Coronary artery (tissue), 2 donors: ENCODE measurements at regions not wholly inside any gene's neighbourhood (a gene's known extent, or its start where the extent isn't known, plus 50 kb on each side); places are given as distances from the start of the nearest gene placed in this dataset.
"Not testable (repeated sequence)": the region's sequence is repeated elsewhere in the genome, so short reads cannot be mapped to it uniquely, and the experiment has no call there.

ENCODE experiments used
- DNase-seq: peaks from one replicate; pipeline ENCODE4 v3.0.0-alpha.2; 2017; ENCODE audit warnings: low spot score
- H3K27ac ChIP-seq, 2 donors: fragments of 200-600 bp; sonication (generic); one replicate each; pipeline ENCODE4 v1.5.1; 2016 to 2019
- H3K4me3 ChIP-seq: fragments of 200-600 bp; sonication (generic); 2 replicates; pipeline ENCODE4 v1.5.1; 2016; ENCODE audit warnings: mild to moderate bottlenecking, moderate library complexity
- CTCF ChIP-seq: fragments of 200-600 bp; sonication (generic); IDR thresholded peaks from one replicate; pipeline ENCODE4 v1.5.1; 2019; ENCODE audit warnings: antibody characterized with exemption

DNA sequence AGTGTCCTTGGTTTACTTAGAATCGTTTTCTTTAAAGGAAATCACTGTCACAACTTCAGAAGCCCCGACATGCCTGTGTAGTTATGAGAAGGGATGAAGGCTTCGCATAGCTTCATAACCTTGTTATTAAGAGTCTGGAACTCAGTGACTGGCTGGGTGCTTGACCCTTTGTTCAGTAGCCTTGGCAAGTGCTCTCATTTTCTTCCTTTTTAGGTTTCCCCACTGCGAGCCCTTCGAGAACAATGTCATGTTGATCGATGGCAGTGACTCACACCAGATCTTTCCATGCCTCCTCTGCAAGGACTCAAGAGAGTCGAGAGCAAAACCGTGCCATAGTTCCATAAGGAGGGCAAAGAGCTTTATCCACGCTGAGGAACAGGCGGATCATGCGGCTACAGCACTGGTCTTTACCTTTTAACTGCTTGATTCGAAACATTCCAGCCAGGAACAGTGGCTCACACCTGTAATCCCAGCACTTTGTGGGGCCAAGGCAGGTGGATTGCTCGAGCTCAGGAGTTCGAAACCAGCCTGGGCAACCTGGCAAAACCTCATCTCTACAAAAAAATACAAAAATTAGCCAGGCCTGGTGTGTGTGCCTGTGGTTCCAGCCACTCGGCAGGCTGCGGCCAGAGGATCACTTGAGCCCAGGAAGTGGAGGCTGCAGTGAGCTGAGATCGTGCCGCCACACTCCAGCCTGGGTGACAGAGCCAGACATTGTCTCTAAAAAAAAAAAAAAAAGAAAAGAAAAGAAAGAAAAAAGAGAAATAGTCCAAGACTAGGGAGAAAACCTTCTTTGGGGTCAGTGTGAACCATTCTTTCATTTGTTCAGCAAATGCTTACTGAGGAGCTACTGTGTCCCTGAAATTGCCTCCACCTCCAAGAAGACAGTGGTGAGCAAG is 95.4 kb upstream of the ERRFI1 start:
- peak; percentile 89 for DNase-seq
- H3K27ac ChIP-seq = peak overlapping the region; percentile 88 to 93
- peak overlapping the region; percentile 28 for H3K4me3 ChIP-seq
- no peak for TF ChIP-seq CTCF

DNA sequence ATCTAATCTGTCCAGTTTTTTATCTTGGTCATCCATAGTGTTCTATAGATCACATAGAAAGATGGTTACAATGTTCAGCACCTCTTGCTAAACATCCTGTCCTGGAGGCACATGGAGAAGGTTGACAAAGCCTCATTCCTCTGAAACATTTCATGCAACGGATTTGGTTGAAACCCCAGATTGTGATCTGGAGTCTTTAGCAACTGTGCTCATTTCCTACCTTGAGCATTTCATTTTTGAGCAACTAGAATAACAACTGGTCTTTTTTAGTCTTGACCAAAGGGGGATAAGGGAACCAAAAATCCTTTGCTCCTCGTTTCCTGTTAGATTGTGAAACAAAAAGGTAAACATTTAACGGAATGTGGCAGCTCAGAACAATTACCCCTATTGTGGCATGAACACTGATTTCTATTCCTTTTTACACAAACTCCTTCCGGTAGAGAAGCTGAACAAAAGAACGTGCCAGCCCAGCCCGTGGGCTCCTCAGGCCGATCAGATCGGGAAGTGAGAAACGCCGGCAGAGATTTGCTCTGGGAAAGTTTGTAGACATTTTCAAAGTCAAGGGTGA is 94.7 kb upstream of the ERRFI1 start:
- H3K27ac ChIP-seq = peak overlapping the region; percentile 88 to 93
- peak overlapping the region; percentile 28 for H3K4me3 ChIP-seq
- no peak for TF ChIP-seq CTCF
- DNase-seq = no peak

DNA sequence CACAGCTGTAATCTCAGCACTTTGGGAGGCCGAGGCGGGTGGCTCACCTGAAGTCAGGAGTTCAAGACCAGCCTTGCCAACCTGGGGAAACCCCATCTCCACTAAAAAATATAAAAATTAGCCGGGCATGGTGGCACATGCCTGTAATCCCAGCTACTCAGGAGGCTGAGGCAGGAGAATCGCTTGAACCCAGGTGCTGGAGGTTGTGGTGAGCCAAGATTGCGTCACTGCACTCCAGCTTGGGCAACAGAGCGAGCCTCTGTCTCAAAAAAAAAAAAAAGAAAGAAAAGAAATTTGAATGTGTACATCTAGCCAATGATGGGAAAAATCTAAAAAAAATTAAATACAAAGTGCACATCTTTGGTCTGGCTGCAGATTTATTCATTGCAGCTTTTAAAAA is 92.6 kb upstream of the ERRFI1 start:
- DNase-seq, H3K4me3 ChIP-seq: not testable (repeated sequence)
- peak overlapping the region; percentile 88 for H3K27ac ChIP-seq

DNA sequence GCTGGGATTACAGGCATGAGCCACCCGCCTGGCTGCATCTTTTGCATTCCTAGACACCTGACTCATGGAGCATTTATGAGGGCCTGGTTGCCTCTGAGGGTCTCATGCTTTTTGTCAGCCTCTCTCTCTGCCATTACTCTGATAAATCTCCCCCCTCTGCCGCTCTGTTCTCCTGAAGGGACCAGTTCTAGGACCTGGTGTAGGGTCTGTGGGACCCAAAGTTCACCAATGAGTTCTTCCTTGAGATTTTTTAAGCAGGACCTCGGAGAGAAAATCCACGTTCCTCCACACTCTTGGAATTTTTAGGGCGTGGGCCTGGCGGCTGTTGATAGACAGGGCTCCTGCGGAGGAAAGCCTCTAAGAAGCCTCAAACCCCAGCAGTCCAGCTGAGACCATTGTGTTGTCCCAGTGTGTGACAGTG is 91.9 kb upstream of the ERRFI1 start:
- H3K4me3 ChIP-seq = no peak overlapping the region
- peak overlapping the region; percentile 88 for H3K27ac ChIP-seq
- TF ChIP-seq CTCF = no peak
- no peak for DNase-seq

GRCh38 chr1:8116894-8117264 is 90.8 kb upstream of the ERRFI1 start:
- H3K4me3 ChIP-seq = peak overlapping the region; percentile 16
- H3K27ac ChIP-seq = peak overlapping the region; percentile 88
- no peak for TF ChIP-seq CTCF
- DNase-seq = peak; percentile 88

DNA sequence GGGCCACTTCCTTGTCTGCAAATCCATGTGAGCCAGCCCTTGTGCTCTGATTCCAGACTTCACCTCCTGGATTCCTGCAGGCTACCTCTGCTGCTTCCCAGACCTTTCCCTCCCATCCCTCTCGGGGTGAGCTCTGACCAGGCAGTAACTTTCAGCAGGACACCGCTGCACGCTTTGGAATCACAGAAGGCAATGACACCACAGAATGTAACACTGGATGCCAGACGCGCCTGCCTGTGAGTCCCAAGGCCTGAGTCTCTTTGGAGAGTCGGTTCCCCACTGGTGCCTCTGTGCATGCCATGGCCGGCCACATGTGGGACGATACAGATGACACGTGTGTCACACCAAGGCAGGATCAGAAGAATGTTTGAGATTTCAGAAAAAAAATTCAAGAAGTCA is 89.7 kb upstream of the ERRFI1 start:
- no peak overlapping the region for H3K4me3 ChIP-seq
- H3K27ac ChIP-seq = peak overlapping the region; percentile 88
- no peak for DNase-seq
- TF ChIP-seq CTCF = no peak

DNA sequence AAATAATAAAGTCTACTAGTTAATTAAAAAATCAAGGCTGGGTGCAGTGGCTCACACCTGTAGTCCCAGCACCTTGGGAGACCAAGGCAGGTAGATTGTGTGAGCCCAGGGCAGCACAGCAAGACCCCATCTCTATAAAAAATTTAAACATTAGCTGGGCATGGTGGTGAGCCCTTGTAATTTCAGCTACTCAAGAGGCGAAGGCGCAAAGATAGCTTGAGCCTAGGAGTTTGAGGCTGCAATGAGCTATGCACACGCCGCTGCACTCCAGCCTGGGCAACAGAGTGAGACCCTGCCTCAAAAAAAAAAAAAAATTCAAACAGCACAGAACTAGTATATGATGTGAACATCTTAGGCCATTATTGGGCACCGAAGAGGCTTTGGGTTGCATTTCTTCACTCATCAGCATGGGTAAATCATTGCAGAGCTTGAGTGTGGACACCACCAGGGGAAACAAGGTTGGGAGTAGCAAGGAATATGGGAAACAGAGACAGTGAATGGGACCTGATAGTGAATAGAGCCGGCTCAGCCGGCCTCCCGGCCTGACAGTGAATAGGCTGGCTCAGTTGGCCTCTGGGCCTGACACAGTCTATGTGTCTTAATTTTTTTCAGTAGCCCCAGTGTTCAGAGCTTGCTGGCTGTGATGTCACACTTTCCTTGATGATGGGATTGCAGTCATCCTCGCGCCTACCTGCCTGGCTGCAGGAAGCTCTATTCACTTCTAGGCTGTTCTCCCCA is 89.1 kb upstream of the ERRFI1 start:
- peak overlapping the region; percentile 88 for H3K27ac ChIP-seq
- no peak for DNase-seq

More for the DNA sequence above, 89.1 kb upstream of the ERRFI1 start:
- H3K4me3 ChIP-seq = no peak overlapping the region
- TF ChIP-seq CTCF = no peak
